ENCODE measurements at regions not wholly inside any gene's neighbourhood (a gene's known extent, or its start where the extent isn't known, plus 50 kb on each side); places are given as distances from the start of the nearest gene placed in this dataset.
"Not testable (repeated sequence)": the region's sequence is repeated elsewhere in the genome, so short reads cannot be mapped to it uniquely, and the experiment has no call there.

DNA sequence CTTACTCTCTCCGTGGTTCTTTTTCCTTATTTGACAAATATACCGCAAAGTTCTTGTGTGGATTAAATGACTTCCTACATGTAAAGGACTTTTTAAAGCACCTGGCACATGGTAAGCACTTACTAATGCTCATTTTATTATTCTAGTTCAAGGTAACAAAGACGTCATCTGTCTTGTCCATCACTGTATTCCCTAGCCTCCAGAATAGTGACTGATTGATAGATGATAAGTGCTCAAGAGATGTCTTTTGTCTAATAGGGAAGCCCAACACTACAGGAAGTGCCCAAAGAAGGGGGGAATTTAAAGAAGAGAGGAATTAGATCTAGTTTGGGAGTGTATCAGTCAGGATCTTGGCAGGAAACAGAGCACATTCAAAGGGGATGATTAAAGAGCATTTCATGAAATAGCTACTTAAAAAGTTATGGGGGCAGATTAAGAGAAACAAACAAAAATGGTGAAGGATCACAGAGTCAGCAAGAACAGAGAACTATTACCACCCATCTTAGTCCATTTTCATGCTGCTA, 151.9 kb downstream of the GXYLT1 start:
- Histone ChIP-seq H3K4me3 (ENCODE audit: low read depth in 1 of 2, low read length in 1 of 2) (no peak overlapping the region), H3K27ac (no peak overlapping the region)

GRCh38 chr12:41992022-41992421, 152.7 kb downstream of the GXYLT1 start:
- Histone ChIP-seq H3K36me3 (no peaks in the 10 kb centered on the region), H3K27me3 (no peaks in the 10 kb centered on the region), H3K4me3 (ENCODE audit: low read depth in 1 of 2, low read length in 1 of 2) (no peak overlapping the region), H3K27ac (no peak overlapping the region), H3K4me1 (ENCODE audit: control insufficient read depth in 1 of 2, insufficient read depth in 1 of 2, low read depth in 1 of 2, low read length in 1 of 2) (no peaks in the 10 kb centered on the region), H3K9me3 (no peaks in the 10 kb centered on the region)
- TF ChIP-seq, protein P1, sequence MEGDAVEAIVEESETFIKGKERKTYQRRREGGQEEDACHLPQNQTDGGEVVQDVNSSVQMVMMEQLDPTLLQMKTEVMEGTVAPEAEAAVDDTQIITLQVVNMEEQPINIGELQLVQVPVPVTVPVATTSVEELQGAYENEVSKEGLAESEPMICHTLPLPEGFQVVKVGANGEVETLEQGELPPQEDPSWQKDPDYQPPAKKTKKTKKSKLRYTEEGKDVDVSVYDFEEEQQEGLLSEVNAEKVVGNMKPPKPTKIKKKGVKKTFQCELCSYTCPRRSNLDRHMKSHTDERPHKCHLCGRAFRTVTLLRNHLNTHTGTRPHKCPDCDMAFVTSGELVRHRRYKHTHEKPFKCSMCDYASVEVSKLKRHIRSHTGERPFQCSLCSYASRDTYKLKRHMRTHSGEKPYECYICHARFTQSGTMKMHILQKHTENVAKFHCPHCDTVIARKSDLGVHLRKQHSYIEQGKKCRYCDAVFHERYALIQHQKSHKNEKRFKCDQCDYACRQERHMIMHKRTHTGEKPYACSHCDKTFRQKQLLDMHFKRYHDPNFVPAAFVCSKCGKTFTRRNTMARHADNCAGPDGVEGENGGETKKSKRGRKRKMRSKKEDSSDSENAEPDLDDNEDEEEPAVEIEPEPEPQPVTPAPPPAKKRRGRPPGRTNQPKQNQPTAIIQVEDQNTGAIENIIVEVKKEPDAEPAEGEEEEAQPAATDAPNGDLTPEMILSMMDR (IDR thresholded peaks at IDR 0.05) = no peak

More for the DNA sequence above, 151.9 kb downstream of the GXYLT1 start:
- no peaks in the 10 kb centered on the region for H3K9me3 ChIP-seq
- H3K4me1 ChIP-seq (ENCODE audit: control insufficient read depth in 1 of 2, insufficient read depth in 1 of 2, low read depth in 1 of 2, low read length in 1 of 2) = no peaks in the 10 kb centered on the region
- TF ChIP-seq, protein P1 (IDR thresholded peaks at IDR 0.05) = no peak
- no peaks in the 10 kb centered on the region for H3K27me3 ChIP-seq
- no peaks in the 10 kb centered on the region for H3K36me3 ChIP-seq

GRCh38 chr12:41988715-41989114, 156.0 kb downstream of the GXYLT1 start:
- Histone ChIP-seq H3K27me3 (no peaks in the 10 kb centered on the region), H3K4me3 (ENCODE audit: low read depth in 1 of 2, low read length in 1 of 2) (no peak overlapping the region), H3K4me1 (ENCODE audit: control insufficient read depth in 1 of 2, insufficient read depth in 1 of 2, low read depth in 1 of 2, low read length in 1 of 2) (no peaks in the 10 kb centered on the region), H3K9me3 (no peaks in the 10 kb centered on the region), H3K27ac (no peak overlapping the region), H3K36me3 (no peaks in the 10 kb centered on the region)
- TF ChIP-seq, protein P1 (IDR thresholded peaks at IDR 0.05) = no peak

GRCh38 chr12:41986513-41986912, 158.2 kb downstream of the GXYLT1 start:
- not testable (repeated sequence) for H3K27me3 ChIP-seq; H3K4me3 ChIP-seq (ENCODE audit: low read depth in 1 of 2, low read length in 1 of 2); H3K9me3 ChIP-seq; H3K27ac ChIP-seq; H3K36me3 ChIP-seq; H3K4me1 ChIP-seq (ENCODE audit: control insufficient read depth in 1 of 2, insufficient read depth in 1 of 2, low read depth in 1 of 2, low read length in 1 of 2)

DNA sequence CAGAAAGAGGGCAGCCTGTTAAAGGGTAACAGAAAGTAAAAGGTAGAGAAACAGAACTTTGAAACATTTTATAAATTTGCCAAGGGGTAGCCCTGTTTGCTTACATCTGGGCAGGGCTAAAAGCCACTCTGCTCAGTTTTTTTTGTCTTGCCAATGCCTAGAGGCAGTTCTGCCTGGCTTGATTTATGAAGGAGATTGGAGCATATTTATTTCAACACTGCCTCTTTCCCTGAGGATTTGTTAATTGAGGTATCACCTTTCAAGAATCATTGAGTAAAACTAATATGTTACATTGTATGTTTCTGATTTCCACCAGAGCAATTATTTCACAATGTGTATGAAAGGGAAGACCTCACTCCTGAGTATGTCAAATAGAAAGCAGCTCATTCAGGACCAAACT, 160.8 kb downstream of the GXYLT1 start:
- Histone ChIP-seq H3K36me3 (no peaks in the 10 kb centered on the region), H3K4me1 (ENCODE audit: control insufficient read depth in 1 of 2, insufficient read depth in 1 of 2, low read depth in 1 of 2, low read length in 1 of 2) (no peaks in the 10 kb centered on the region), H3K27me3 (no peaks in the 10 kb centered on the region), H3K27ac (no peak overlapping the region), H3K4me3 (ENCODE audit: low read depth in 1 of 2, low read length in 1 of 2) (no peak overlapping the region), H3K9me3 (no peaks in the 10 kb centered on the region)
- TF ChIP-seq, protein P1 (IDR thresholded peaks at IDR 0.05) = no peak

GRCh38 chr12:41983394-41983793, 161.3 kb downstream of the GXYLT1 start:
- TF ChIP-seq, protein P1 (IDR thresholded peaks at IDR 0.05) = no peak
- Histone ChIP-seq H3K4me1 (ENCODE audit: control insufficient read depth in 1 of 2, insufficient read depth in 1 of 2, low read depth in 1 of 2, low read length in 1 of 2) (no peaks in the 10 kb centered on the region), H3K27ac (no peak overlapping the region), H3K36me3 (no peaks in the 10 kb centered on the region), H3K9me3 (no peaks in the 10 kb centered on the region), H3K27me3 (no peaks in the 10 kb centered on the region), H3K4me3 (ENCODE audit: low read depth in 1 of 2, low read length in 1 of 2) (no peak overlapping the region)

All from neutrophil (primary cell).